Mammary epithelial cell (primary cell): ENCODE measurements at regions not wholly inside any gene's neighbourhood (a gene's known extent, or its start where the extent isn't known, plus 50 kb on each side); places are given as distances from the start of the nearest gene placed in this dataset.

Source experiments
- EZH2 ChIP-seq: IDR thresholded peaks from 2 replicates; pipeline ENCODE4 v1.6.1; 2012; ENCODE audit warnings: low read length, inconsistent platforms, borderline replicate concordance
- TF ChIP-seq, protein P1 (sequence below), 2 donors: IDR thresholded peaks in 1 of 2; conservative IDR thresholded peaks in 1 of 2; 2 replicates each; pipeline ENCODE4 v1.5.1; 2011 to 2012; ENCODE audit warnings: inconsistent platforms in 2 of 2, low read length in 2 of 2, mild to moderate bottlenecking in 2 of 2, control low read depth in 1 of 2, low read depth in 1 of 2; ENCODE audit not compliant: insufficient read depth in 1 of 2; ENCODE audit errors: extremely low read depth in 1 of 2

DNA sequence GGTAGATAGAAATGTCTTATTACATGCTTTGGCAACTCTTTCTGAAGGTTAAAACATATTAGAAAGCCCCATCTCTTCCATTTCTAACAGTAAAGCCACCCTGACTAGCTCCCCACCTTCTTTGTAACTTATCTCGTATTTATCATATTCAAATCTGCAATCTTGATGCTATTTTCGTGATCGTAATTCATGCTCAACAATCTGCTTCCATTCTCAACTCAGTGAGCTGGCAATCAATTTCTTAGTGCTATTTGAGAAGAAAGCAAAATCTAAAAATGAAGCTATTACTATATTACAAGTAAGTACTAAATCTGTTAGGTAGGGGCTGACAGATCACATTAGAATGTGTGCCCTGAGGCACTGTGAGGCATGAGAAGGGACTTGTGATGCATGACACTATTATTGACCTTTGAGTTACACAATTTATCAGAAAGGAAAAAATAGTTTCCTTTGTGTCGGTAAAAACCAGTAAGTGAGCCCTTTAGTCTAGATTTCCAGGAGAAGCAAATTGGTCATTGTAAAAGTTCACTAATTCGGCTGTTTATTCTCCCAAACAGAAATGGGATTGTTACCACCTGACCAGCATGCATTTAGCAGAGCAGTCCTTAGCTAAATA is 379.7 kb upstream of the CNTN6 start:
- TF ChIP-seq, protein P1, sequence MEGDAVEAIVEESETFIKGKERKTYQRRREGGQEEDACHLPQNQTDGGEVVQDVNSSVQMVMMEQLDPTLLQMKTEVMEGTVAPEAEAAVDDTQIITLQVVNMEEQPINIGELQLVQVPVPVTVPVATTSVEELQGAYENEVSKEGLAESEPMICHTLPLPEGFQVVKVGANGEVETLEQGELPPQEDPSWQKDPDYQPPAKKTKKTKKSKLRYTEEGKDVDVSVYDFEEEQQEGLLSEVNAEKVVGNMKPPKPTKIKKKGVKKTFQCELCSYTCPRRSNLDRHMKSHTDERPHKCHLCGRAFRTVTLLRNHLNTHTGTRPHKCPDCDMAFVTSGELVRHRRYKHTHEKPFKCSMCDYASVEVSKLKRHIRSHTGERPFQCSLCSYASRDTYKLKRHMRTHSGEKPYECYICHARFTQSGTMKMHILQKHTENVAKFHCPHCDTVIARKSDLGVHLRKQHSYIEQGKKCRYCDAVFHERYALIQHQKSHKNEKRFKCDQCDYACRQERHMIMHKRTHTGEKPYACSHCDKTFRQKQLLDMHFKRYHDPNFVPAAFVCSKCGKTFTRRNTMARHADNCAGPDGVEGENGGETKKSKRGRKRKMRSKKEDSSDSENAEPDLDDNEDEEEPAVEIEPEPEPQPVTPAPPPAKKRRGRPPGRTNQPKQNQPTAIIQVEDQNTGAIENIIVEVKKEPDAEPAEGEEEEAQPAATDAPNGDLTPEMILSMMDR (conservative IDR thresholded peaks at IDR 0.05 in 1 of 2, IDR thresholded peaks at IDR 0.05 in 1 of 2; ENCODE audit: extremely low read depth in 1 of 2, insufficient read depth in 1 of 2, low read depth in 1 of 2, low read length in 2 of 2) = no peak
- no peak for TF ChIP-seq EZH2
